ENCODE measurements at regions not wholly inside any gene's neighbourhood (a gene's known extent, or its start where the extent isn't known, plus 50 kb on each side); places are given as distances from the start of the nearest gene placed in this dataset.

DNA sequence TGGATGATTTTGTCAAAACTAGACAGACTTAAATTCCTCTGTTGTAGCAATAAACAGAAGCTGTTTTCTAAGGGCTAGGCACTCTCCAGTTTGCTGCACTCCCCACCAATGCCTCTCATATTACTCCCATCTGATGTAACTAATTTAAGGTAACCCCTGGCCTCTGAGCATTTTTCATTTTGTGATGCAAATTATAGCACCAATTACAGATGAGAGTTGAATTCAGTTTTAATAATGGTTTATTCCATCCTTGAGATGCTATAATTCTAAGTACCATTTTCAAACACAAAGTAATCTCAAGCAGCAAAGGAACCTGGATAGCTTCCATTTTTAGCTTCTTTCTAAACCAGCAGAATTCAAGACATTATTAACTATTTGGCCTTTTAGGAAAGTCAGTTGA is 280.4 kb upstream of the DAB1 start:
- TF ChIP-seq, protein P1, sequence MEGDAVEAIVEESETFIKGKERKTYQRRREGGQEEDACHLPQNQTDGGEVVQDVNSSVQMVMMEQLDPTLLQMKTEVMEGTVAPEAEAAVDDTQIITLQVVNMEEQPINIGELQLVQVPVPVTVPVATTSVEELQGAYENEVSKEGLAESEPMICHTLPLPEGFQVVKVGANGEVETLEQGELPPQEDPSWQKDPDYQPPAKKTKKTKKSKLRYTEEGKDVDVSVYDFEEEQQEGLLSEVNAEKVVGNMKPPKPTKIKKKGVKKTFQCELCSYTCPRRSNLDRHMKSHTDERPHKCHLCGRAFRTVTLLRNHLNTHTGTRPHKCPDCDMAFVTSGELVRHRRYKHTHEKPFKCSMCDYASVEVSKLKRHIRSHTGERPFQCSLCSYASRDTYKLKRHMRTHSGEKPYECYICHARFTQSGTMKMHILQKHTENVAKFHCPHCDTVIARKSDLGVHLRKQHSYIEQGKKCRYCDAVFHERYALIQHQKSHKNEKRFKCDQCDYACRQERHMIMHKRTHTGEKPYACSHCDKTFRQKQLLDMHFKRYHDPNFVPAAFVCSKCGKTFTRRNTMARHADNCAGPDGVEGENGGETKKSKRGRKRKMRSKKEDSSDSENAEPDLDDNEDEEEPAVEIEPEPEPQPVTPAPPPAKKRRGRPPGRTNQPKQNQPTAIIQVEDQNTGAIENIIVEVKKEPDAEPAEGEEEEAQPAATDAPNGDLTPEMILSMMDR (IDR thresholded peaks at IDR 0.05), result no peak
- no peak for TF ChIP-seq POLR2A (IDR thresholded peaks at IDR 0.05)

Data from vagina (tissue), 2 donors.